ENCODE measurements at regions not wholly inside any gene's neighbourhood (a gene's known extent, or its start where the extent isn't known, plus 50 kb on each side); places are given as distances from the start of the nearest gene placed in this dataset.

GRCh38 chr17:64787921-64788271, 125.8 kb upstream of the SMURF2 start:
- TF ChIP-seq, protein P1, sequence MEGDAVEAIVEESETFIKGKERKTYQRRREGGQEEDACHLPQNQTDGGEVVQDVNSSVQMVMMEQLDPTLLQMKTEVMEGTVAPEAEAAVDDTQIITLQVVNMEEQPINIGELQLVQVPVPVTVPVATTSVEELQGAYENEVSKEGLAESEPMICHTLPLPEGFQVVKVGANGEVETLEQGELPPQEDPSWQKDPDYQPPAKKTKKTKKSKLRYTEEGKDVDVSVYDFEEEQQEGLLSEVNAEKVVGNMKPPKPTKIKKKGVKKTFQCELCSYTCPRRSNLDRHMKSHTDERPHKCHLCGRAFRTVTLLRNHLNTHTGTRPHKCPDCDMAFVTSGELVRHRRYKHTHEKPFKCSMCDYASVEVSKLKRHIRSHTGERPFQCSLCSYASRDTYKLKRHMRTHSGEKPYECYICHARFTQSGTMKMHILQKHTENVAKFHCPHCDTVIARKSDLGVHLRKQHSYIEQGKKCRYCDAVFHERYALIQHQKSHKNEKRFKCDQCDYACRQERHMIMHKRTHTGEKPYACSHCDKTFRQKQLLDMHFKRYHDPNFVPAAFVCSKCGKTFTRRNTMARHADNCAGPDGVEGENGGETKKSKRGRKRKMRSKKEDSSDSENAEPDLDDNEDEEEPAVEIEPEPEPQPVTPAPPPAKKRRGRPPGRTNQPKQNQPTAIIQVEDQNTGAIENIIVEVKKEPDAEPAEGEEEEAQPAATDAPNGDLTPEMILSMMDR (conservative IDR thresholded peaks at IDR 0.05; ENCODE audit: low read length) = no peak
- no peak for TF ChIP-seq EZH2phosphoT487 (IDR thresholded peaks at IDR 0.05; ENCODE audit: borderline replicate concordance)

Measured in Loucy (cell line).